GM19372 (cell line): ENCODE measurements at regions not wholly inside any gene's neighbourhood (a gene's known extent, or its start where the extent isn't known, plus 50 kb on each side); places are given as distances from the start of the nearest gene placed in this dataset.

Experiments used
- ATAC-seq: cut with Tn5 transposase; IDR thresholded peaks from one replicate; pipeline ENCODE4 v1.9.1; 2021; ENCODE audit warnings: mild to moderate bottlenecking, low read depth, moderate library complexity; ENCODE audit not compliant: unreplicated experiment

GRCh38 chr2:230640540-230641011, 72.1 kb upstream of the CAB39 start:
- no peak for ATAC-seq

DNA sequence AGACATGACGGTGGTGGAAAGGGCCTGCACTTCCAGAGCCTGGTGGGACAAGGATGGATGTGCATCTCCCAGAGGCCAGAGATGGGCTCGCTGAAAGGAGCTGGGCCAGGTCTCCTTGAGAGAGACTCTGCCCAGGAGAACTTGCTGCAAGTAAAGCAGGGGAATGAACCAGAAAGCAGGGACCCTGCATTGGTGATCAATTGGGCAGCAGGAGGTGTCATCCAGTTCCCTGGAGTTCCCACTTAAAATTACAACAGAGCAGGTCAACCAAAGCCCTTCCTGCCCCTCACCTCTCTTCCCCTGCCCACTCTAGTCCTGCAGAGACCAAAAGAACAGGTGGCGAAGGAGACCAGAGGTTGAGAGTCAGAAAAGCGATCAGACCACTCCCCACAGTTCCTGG, 69.7 kb upstream of the CAB39 start:
- ATAC-seq: no peak

DNA sequence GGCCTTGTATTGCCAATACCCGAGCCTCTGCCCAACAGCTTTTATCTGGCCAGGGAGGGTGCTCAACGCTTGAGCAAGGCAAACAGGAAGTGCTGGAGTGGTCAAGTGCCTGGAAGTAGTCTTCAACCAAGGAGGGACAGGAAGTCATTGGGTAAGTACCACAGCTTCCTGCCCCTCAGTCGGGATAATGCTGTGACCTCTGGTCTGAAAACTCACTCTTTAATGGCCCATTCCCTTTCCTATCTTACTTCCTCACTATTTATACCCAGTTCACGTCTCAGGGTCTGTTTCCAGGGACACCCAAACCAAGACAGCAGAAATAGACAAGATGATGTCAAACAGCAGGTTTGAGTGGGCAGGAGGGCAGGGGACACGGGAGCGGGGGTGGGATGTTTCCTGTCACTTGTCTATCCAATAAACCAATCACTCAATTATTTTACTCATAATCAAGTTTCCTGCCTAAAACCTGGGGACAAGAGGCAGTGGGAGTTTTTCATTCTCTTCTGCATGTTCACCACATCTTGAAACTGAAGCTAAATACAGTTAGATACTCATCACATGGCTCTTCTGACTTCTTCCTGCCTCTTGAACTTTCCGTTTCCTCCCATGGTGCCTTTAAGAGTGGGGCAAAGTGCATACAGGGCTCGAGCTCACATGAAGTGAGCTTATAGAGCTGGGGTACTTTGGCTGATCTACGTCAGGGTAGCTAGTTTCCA, 68.9 kb upstream of the CAB39 start:
- peak; percentile 70 for ATAC-seq

GRCh38 chr2:230644356-230644935, 68.2 kb upstream of the CAB39 start:
- peak; percentile 19 for ATAC-seq

DNA sequence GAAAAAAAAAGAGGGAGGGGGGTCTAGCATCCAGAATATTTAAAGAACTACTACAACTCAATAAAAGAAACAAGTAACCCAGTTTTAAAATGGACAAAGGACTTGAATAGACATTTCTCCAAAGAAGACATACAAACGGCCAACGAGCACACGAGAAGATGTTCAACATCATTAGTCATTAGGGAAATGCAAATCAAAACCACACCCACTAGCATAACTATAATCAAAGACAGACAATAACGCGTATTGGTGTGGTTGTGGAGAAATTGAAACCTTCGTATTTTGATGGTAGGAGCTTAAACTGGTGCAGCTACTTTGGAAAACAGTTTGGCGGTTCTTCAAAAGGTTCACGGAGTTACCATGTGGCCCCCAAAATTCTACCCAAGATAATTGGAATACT, 64.3 kb upstream of the CAB39 start:
- ATAC-seq: no peak

GRCh38 chr2:230650585-230651137, 62.0 kb upstream of the CAB39 start:
- ATAC-seq: peak; percentile 72

- no peak for ATAC-seq
Measured at GRCh38 chr2:230654057-230654456, 58.6 kb upstream of the CAB39 start.

GRCh38 chr2:230657462-230657861, 55.2 kb upstream of the CAB39 start:
- ATAC-seq: no peak

GRCh38 chr2:230657906-230658305, 54.7 kb upstream of the CAB39 start:
- no peak for ATAC-seq

DNA sequence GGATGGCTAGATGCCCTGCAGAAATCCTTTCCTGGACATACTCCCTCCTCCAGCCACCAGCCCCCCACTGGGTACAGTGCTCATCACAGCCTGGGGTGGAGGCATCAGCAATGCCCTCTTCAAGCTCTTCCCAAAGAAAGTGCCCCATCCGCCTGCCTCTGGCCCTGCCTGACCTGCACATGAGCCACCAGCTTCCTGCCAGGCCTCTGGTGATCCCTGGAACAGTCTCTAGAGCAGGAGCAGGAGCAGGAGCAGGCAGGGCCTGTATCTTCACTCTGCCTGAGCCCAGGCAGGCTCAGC, 54.1 kb upstream of the CAB39 start:
- no peak for ATAC-seq

GRCh38 chr2:230658877-230659652, 53.6 kb upstream of the CAB39 start:
- peak; percentile 52 for ATAC-seq

GRCh38 chr2:230660294-230661060, 52.2 kb upstream of the CAB39 start:
- ATAC-seq: no peak

GRCh38 chr2:230661072-230661957, 51.3 kb upstream of the CAB39 start:
- ATAC-seq: no peak
